ENCODE measurements at regions not wholly inside any gene's neighbourhood (a gene's known extent, or its start where the extent isn't known, plus 50 kb on each side); places are given as distances from the start of the nearest gene placed in this dataset.

DNA sequence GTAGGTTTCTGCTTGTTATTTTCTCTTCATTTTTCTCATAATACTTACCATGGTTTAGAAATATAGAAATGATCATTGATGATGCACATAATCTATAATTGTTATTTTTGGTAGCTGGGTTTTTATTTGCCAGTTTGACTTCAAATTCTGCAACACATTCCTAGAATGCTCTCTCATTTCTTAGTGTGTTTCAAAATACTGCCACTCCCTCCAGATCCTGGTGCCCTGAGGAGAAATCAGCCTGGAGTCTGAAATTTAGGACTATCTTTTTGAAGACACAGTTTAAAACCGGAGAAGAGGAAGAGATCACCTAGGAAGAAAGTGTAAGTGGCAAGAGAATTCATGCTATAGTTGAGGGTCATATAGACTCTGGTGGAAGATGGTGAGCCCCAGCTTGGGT lies 57.5 kb downstream of the TAF11L14 start:
- TF ChIP-seq, protein P1, sequence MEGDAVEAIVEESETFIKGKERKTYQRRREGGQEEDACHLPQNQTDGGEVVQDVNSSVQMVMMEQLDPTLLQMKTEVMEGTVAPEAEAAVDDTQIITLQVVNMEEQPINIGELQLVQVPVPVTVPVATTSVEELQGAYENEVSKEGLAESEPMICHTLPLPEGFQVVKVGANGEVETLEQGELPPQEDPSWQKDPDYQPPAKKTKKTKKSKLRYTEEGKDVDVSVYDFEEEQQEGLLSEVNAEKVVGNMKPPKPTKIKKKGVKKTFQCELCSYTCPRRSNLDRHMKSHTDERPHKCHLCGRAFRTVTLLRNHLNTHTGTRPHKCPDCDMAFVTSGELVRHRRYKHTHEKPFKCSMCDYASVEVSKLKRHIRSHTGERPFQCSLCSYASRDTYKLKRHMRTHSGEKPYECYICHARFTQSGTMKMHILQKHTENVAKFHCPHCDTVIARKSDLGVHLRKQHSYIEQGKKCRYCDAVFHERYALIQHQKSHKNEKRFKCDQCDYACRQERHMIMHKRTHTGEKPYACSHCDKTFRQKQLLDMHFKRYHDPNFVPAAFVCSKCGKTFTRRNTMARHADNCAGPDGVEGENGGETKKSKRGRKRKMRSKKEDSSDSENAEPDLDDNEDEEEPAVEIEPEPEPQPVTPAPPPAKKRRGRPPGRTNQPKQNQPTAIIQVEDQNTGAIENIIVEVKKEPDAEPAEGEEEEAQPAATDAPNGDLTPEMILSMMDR (IDR thresholded peaks at IDR 0.05 in 4 of 5, conservative IDR thresholded peaks at IDR 0.05 in 1 of 5): no peak
- no peak for TF ChIP-seq POLR2A (IDR thresholded peaks at IDR 0.05)
